ENCODE measurements at regions not wholly inside any gene's neighbourhood (a gene's known extent, or its start where the extent isn't known, plus 50 kb on each side); places are given as distances from the start of the nearest gene placed in this dataset.

DNA sequence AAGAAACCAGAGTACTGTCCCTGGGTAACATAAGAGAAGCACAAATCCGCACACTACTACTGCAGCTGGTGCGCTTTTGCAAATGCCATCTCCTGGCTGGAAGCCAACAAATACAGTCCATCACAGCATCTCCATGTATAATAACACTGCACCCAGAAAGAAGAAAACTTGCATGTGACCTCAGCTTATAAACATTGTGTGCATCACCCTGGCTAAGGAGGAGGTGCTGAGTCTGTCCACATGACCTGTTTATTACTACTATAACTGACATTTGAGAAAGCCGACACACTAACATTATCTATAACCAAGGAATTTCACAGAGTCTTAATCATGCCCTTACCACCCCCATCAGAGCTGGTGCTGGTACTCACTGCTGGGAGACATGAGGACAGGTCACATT, 516.8 kb downstream of the CFAP47 start:
- no peak overlapping the region for H3K4me3 Mint-ChIP-seq
- H3K9me3 Mint-ChIP-seq, result peaks cover 0 to 10% (median 2%) of the 10 kb centered on the region in 9 donors
- DNase-seq (no peak), ATAC-seq (no peak)
- H3K27ac Mint-ChIP-seq, result no peak overlapping the region
- no peaks in the 10 kb centered on the region for H3K4me1 Mint-ChIP-seq
- POLR2A ChIA-PET, result no interaction called here
- H3K27me3 Mint-ChIP-seq, result no peaks in the 10 kb centered on the region
- H3K36me3 Mint-ChIP-seq, result no peaks in the 10 kb centered on the region

DNA sequence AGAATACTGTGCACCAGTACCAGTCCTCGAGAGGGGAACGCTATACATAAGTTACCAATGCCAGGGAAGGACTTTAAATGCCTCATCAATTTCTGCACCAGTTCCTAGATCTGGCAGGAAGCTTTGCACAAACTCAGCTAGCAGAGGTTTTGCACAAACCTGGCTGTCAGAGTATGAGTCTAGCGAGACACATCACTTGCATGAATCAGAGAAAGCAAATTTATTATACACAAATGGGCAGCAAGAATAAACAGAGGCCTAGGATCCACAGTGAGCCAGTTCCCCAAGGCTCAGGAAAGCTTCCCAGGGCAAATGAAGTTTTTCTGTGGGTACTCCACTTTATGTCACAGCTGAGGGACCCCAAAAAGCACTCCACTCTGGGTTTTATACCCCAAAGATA, 523.5 kb downstream of the CFAP47 start:
- Mint-ChIP-seq H3K27me3 (no peaks in the 10 kb centered on the region), H3K9me3 (peaks cover 0 to 10% (median 3%) of the 10 kb centered on the region in 9 donors), H3K36me3 (peaks cover 0 to 4% (median 0%) of the 10 kb centered on the region in 3 donors), H3K4me3 (no peak overlapping the region), H3K4me1 (no peaks in the 10 kb centered on the region), H3K27ac (no peak overlapping the region)
- DNase-seq (no peak), ATAC-seq (no peak)
- POLR2A ChIA-PET, result no interaction called here

DNA sequence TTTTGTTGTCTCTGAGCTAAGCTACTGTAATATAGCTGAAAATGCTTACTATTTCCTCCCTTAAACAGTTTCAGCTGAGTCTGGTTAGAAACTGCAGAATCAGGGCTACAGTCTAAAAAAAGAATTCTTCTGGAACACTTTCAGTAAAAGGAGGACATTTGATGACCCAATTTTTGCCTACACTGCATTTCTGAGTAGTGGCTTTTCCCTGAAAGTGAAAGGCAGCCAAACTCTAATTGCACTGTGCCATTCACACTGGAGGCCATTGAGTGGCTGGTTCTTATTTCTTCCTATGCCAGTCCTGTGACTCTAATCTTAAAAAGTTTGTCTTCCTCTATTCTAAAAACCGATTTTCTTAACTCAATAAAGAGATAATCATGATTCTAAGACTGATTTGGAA, 526.0 kb downstream of the CFAP47 start:
- Mint-ChIP-seq H3K4me1 (no peaks in the 10 kb centered on the region), H3K4me3 (no peak overlapping the region), H3K27me3 (no peaks in the 10 kb centered on the region), H3K36me3 (peaks cover 0 to 7% (median 0%) of the 10 kb centered on the region in 3 donors), H3K9me3 (peaks cover 0 to 19% (median 4%) of the 10 kb centered on the region in 9 donors), H3K27ac (no peak overlapping the region)
- no peak for ATAC-seq
- DNase-seq, result no peak
- POLR2A ChIA-PET, result no interaction called here

DNA sequence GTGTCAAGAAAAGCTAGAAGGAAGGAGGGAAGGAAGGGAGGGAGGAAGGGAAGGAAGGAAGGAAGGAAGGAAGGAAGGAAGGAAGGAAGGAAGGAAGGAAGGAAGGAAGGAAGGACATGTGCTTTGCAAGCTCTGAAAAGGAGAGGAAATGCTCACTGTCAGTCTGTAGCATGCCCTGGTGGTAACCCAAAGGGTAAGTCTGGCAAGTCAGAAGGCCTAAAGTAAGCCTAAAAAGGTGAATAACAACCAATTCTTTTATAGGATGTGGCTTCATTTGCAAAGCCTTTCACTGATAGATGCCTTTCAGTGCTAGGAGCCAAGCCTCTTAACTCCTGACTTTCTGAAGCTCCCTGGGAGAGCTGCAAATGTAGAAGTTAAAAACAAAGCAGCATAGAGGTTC, 542.6 kb downstream of the CFAP47 start:
- ATAC-seq, result no peak
- H3K9me3 Mint-ChIP-seq, result peaks cover 0 to 28% (median 4%) of the 10 kb centered on the region in 9 donors
- DNase-seq, result no peak
- H3K27ac Mint-ChIP-seq, result no peak overlapping the region
- no peaks in the 10 kb centered on the region for H3K27me3 Mint-ChIP-seq
- no peaks in the 10 kb centered on the region for H3K4me1 Mint-ChIP-seq
- no peaks in the 10 kb centered on the region for H3K36me3 Mint-ChIP-seq
- POLR2A ChIA-PET, result no interaction called here
- H3K4me3 Mint-ChIP-seq, result no peak overlapping the region

DNA sequence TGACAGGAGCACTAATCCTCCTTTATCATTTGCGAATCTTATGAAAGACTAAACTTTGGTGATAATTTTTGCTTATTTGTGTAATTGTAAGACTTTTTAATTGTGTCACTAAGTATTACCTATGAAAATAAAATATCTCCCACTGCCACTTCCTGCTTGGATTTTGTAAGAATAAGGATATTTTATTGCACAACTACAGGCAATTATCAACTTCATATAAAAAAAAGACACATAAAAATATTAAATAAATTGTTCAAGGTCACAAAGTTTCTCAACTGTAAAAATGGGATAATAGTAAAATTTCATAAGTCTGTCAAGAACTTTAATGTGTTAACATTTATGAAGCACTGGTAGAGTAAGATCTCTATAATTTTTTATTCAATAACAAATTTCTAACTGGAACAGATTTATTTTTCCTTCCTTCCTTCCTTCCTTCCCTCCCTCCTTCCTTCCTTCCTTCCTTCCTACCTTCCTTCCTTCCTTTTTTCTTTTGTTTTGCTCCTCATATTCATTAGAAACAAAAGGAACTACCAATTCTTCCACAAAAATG, 527.6 kb upstream of the FAM47C start:
- DNase-seq (no peak), ATAC-seq (no peak)
- H3K27ac Mint-ChIP-seq, result no peak overlapping the region
- peaks cover 0 to 6% (median 0%) of the 10 kb centered on the region in 9 donors for H3K9me3 Mint-ChIP-seq
- POLR2A ChIA-PET, result no interaction called here
- no peaks in the 10 kb centered on the region for H3K36me3 Mint-ChIP-seq
- H3K4me3 Mint-ChIP-seq, result no peak overlapping the region
- no peaks in the 10 kb centered on the region for H3K4me1 Mint-ChIP-seq
- H3K27me3 Mint-ChIP-seq, result no peaks in the 10 kb centered on the region

DNA sequence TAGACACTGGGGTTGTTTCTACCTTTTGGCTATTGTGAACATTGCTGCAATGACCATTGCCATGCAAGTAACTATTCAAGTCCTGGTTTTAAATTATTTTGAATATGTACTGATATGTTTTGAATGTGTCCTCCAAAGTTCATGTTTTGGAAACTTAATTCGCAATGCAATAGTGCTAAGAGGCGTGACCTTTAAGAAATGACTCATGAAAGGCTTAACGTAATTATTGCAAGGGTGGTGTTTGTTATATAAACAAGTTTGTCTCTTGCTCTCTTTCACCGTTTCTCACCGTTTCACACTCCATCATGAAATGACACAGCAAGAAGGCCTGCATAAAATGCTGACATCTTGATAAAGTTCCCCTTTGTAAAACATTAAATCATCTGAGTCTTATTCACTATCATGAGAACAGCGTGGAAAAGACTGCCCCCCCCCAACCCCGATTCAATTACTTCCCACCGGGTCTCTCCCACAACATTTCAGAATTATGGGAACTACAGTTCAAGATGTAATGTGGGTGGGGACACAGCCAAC, 506.9 kb upstream of the FAM47C start:
- DNase-seq (no peak), ATAC-seq (no peak)
- no peak overlapping the region for H3K4me3 Mint-ChIP-seq
- H3K27ac Mint-ChIP-seq, result no peak overlapping the region
- H3K4me1 Mint-ChIP-seq, result no peaks in the 10 kb centered on the region
- peaks cover 0 to 6% (median 0%) of the 10 kb centered on the region in 9 donors for H3K9me3 Mint-ChIP-seq
- H3K27me3 Mint-ChIP-seq, result no peaks in the 10 kb centered on the region
- H3K36me3 Mint-ChIP-seq, result no peaks in the 10 kb centered on the region
- POLR2A ChIA-PET, result no interaction called here

DNA sequence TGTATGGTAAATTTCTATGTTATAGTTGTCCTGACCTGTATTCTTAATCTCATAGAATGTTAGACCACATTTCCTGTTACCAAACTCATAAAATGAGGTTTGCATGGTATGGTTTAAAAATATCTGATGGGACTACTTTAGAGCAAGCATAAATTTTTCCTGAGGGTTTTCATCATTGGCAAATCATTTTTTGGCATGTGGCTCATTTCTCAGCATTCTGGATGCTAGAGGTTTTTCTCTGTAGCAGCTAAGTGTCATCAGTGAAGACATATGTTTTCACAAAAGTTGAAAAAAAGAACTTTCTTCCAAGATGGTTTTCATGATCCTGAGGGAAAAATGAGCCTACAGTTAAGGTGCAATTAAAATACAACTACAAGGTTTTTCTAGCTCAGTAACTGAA, 503.5 kb upstream of the FAM47C start:
- Mint-ChIP-seq H3K27ac (no peak overlapping the region), H3K4me1 (no peaks in the 10 kb centered on the region), H3K4me3 (no peak overlapping the region), H3K9me3 (peaks cover 0 to 29% (median 9%) of the 10 kb centered on the region in 9 donors), H3K27me3 (no peaks in the 10 kb centered on the region), H3K36me3 (peaks cover 0 to 8% (median 0%) of the 10 kb centered on the region in 3 donors)
- POLR2A ChIA-PET, result no interaction called here
- ATAC-seq (no peak), DNase-seq (no peak)

DNA sequence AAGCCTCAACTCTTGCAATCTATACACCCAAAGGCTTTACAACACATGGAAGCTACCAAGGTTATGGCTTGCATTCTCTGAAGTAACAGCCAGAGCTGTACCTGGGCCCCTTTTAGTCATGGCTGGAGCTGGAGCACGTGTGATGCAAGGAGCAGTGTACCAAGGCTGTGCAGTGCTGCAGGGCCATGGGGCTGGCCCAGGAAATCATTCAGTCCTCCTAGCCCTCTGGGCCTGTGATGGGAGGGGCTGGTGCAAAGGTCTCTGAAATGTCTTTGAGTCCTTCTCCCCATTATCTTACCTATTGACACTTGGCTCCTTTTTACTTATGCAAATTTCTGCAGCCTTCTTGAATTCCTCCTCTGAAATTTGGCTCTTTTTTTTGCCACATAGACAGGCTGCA, 500.1 kb upstream of the FAM47C start:
- peaks cover 0 to 8% (median 0%) of the 10 kb centered on the region in 3 donors for H3K36me3 Mint-ChIP-seq
- no peak overlapping the region for H3K4me3 Mint-ChIP-seq
- H3K27ac Mint-ChIP-seq, result no peak overlapping the region
- no peaks in the 10 kb centered on the region for H3K27me3 Mint-ChIP-seq
- H3K9me3 Mint-ChIP-seq, result peaks cover 0 to 25% (median 9%) of the 10 kb centered on the region in 9 donors
- ATAC-seq (no peak), DNase-seq (no peak)
- POLR2A ChIA-PET, result no interaction called here
- no peaks in the 10 kb centered on the region for H3K4me1 Mint-ChIP-seq

DNA sequence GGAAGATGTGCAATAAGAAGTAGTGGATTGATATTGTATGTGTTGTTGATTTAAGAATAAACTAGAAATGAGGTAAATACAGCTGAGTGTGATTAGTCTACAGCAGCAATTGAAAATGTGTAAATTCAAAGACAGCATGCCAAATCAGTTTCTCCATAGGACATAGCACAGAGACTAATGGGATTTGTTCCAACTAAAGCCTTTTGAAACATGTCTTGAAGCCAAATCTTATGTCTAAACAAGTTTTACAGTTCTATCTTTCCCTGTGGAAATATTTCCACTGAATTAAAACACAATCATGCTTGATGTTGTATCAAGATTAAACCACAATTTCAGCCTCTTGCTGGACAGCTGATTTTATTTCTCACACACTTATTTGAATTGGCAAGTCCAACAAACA, 497.4 kb upstream of the FAM47C start:
- ATAC-seq, result no peak
- Mint-ChIP-seq H3K27me3 (no peaks in the 10 kb centered on the region), H3K9me3 (peaks cover 3 to 46% (median 19%) of the 10 kb centered on the region in 9 donors), H3K36me3 (peaks cover 0 to 13% (median 0%) of the 10 kb centered on the region in 3 donors), H3K4me1 (no peaks in the 10 kb centered on the region), H3K27ac (no peak overlapping the region), H3K4me3 (no peak overlapping the region)
- no peak for DNase-seq
- POLR2A ChIA-PET, result no interaction called here

DNA sequence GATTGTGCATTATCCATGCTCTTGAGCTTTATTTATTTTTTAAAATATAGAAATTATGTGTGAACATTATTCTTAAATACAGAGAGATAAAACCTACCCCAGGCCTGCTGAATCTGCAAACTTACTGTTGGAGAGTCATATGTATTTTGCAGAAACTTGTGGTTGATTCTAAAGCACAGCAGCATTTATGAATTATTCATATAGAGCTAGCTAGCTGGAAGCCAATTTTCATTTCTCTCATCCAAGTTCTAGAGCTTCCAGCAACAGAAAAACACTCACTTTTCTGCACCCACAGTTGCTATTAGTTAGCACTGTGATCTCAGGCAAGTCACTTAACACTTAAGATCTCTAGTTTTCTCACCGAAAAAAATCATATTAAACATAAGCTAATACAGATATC, 479.5 kb upstream of the FAM47C start:
- DNase-seq (no peak), ATAC-seq (no peak)
- H3K27me3 Mint-ChIP-seq, result no peaks in the 10 kb centered on the region
- no peak overlapping the region for H3K27ac Mint-ChIP-seq
- no peaks in the 10 kb centered on the region for H3K4me1 Mint-ChIP-seq
- H3K4me3 Mint-ChIP-seq, result no peak overlapping the region
- H3K9me3 Mint-ChIP-seq, result peaks cover 0 to 5% (median 0%) of the 10 kb centered on the region in 9 donors
- no peaks in the 10 kb centered on the region for H3K36me3 Mint-ChIP-seq
- POLR2A ChIA-PET, result no interaction called here

DNA sequence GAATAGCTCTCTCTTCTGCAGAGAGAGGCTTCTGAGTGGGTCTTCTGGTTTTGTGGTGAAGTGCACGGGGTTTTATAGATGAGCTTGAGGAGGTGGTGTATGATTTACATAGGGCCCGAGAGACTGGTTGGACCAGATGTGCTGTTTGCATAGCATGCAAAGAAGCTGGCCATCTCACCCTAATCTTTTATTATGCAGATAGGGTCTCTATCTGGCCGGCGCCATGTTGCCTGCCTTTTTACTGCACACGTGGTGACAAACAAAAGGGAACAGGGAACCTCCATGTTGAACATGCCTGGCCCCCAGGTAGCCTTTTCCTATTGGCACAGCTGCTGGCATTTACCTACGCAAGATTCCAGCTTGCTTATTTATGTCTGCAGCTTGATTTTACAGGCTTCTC, 473.3 kb upstream of the FAM47C start:
- H3K4me3 Mint-ChIP-seq, result no peak overlapping the region
- H3K27ac Mint-ChIP-seq, result no peak overlapping the region
- DNase-seq, result no peak
- no peaks in the 10 kb centered on the region for H3K36me3 Mint-ChIP-seq
- POLR2A ChIA-PET, result no interaction called here
- ATAC-seq, result no peak
- H3K27me3 Mint-ChIP-seq, result no peaks in the 10 kb centered on the region
- peaks cover 0 to 2% (median 0%) of the 10 kb centered on the region in 9 donors for H3K9me3 Mint-ChIP-seq
- H3K4me1 Mint-ChIP-seq, result no peaks in the 10 kb centered on the region

DNA sequence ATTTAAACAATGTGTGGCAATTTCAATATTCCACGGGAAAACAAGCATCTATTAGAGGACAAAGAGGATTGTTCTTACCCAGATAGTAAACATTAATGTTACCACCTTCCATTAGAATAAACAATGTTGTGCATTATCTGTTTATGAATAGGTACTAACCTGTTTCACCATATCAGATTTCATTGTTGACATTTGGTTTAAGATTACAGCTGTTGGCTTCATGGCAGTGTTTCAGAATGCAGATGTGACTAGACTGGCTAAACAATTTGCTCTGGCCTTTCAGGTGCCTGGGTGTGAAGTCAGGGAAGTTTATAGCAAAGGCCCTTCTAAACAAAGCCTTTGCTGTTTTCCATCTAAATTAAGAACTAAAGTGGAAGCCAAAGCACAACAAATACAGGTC, 464.7 kb upstream of the FAM47C start:
- POLR2A ChIA-PET, result no interaction called here
- Mint-ChIP-seq H3K4me3 (no peak overlapping the region), H3K36me3 (no peaks in the 10 kb centered on the region), H3K27ac (no peak overlapping the region), H3K27me3 (no peaks in the 10 kb centered on the region), H3K9me3 (peaks cover 0 to 5% (median 0%) of the 10 kb centered on the region in 9 donors), H3K4me1 (no peaks in the 10 kb centered on the region)
- ATAC-seq, result no peak
- DNase-seq, result no peak

DNA sequence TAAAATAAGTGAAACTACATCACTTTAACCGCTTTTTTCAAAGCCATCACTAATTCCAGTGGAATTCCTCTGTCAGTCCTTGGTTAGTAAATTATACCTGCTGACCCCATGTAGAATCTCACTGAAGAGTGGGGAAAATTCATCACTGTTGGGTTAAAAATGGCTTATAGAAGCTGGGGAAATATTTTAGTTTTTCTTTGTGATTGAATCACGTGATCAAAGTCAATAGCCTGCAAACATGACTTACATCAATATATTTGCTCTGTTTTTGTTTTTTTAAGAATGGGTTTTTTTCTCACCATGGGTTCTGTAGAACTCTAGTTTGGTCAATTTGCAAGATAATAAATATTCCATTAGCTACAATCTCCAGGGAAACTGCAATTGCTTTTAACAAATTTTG, 445.2 kb upstream of the FAM47C start:
- ATAC-seq, result no peak
- H3K27ac Mint-ChIP-seq, result no peak overlapping the region
- no peak overlapping the region for H3K4me3 Mint-ChIP-seq
- H3K4me1 Mint-ChIP-seq, result no peaks in the 10 kb centered on the region
- no peaks in the 10 kb centered on the region for H3K36me3 Mint-ChIP-seq
- H3K9me3 Mint-ChIP-seq, result peaks cover 0 to 6% (median 0%) of the 10 kb centered on the region in 9 donors
- POLR2A ChIA-PET, result no interaction called here
- DNase-seq, result no peak
- no peaks in the 10 kb centered on the region for H3K27me3 Mint-ChIP-seq

DNA sequence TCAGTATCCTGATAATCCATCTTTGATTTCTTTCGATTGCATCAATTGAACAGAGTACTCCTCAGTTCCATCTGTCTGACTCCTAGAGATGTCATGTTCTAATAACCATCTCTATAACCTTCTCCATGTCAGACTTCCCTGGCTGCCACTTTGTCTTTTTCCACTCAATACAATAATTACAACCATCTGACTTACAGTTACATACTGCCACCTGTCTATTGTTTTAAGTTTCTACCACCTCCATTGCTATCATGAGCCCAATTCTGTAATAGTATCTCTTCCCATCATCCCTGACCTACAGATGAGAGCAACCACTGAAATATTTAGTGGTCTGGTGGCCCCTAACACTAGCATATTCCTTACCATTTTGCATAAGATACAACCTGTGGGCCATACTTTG, 439.2 kb upstream of the FAM47C start:
- POLR2A ChIA-PET, result no interaction called here
- no peaks in the 10 kb centered on the region for H3K27me3 Mint-ChIP-seq
- H3K27ac Mint-ChIP-seq, result no peak overlapping the region
- no peaks in the 10 kb centered on the region for H3K4me1 Mint-ChIP-seq
- DNase-seq, result no peak
- no peak overlapping the region for H3K4me3 Mint-ChIP-seq
- no peaks in the 10 kb centered on the region for H3K36me3 Mint-ChIP-seq
- no peak for ATAC-seq
- peaks cover 0 to 9% (median 0%) of the 10 kb centered on the region in 9 donors for H3K9me3 Mint-ChIP-seq
